GM12865 (cell line): ENCODE measurements at regions not wholly inside any gene's neighbourhood (a gene's known extent, or its start where the extent isn't known, plus 50 kb on each side); places are given as distances from the start of the nearest gene placed in this dataset.

ENCODE experiments used
- DNase-seq: peaks from one replicate; pipeline ENCODE4 v3.0.0; 2010; ENCODE audit warnings: low read depth
- H3K4me3 ChIP-seq: 2 replicates; pipeline ENCODE4 v1.5.1; 2011; ENCODE audit warnings: mild to moderate bottlenecking, low read depth, low read length, control low read depth
- CTCF ChIP-seq: IDR thresholded peaks from 2 replicates; pipeline ENCODE4 v1.5.1; 2011; ENCODE audit warnings: low read length, control low read depth, low read depth, inconsistent platforms; ENCODE audit not compliant: insufficient read depth; ENCODE audit errors: missing control alignments

GRCh38 chr14:45364565-45365156 is 111.7 kb upstream of the MIS18BP1 start:
- H3K4me3 ChIP-seq = no peak overlapping the region
- no peak for TF ChIP-seq CTCF
- no peak for DNase-seq

- H3K4me3 ChIP-seq = no peak overlapping the region
- no peak for TF ChIP-seq CTCF
These were observed 109.5 kb upstream of the MIS18BP1 start for GRCh38 chr14:45362505-45362904.

GRCh38 chr14:45361727-45362126 is 108.7 kb upstream of the MIS18BP1 start:
- no peak for TF ChIP-seq CTCF
- no peak for DNase-seq
- no peak overlapping the region for H3K4me3 ChIP-seq

More at GRCh38 chr14:45362505-45362904, 109.5 kb upstream of the MIS18BP1 start:
- no peak for DNase-seq

DNA sequence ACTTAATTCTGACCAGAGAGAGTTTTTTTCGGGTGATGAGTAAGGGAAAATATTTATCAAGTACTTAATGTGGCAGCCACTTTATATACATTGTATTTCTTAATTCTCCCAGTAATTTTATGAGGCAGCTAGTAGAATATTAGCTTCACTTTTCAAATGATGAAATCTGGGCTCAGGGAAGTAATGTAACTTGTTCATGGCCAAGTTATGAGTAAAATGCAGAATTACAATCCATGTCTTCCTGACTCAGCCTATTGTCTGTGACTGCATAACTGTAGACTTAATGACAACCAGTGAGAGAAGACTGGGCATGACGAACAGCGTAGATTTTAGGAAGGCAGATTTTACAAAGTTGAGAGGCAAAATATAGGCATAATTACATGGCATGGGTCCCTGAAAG is 106.7 kb upstream of the MIS18BP1 start:
- no peak for TF ChIP-seq CTCF
- H3K4me3 ChIP-seq = no peak overlapping the region
- DNase-seq = no peak

DNA sequence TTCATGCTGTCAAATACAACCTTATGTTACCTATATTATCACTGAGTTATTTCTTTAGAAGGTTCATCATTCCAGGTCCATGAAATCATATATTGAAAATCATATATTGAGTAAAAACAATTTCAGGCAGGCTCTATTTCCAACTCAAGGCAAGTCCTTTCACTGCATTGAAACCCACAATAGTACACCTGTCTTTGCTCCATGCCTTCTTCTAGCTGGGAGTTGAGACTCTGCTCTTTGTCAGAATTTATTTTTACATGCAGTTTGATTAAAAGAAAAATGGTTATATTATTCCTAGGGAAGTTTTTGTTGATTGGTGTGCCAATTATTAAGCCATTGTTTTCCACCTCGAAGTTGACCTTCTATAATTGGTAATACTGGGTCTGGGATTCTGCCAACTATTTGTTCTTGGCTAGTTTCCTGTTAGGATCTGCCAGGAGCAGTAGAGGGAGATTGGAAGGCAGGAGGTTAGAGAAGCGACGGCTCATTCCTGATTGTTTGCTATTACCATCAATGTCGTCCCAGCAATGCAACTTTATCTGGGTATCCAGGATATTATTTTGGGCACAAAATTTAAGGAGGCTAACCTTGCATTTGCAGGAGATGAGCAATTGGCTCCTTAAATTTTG is 79.5 kb upstream of the MIS18BP1 start:
- H3K4me3 ChIP-seq = no peak overlapping the region
- no peak for TF ChIP-seq CTCF
- no peak for DNase-seq

GRCh38 chr14:45308745-45309397 is 55.9 kb upstream of the MIS18BP1 start:
- DNase-seq = no peak
- H3K4me3 ChIP-seq = no peak overlapping the region
- no peak for TF ChIP-seq CTCF
